SK-N-SH treated with all-trans-retinoic acid at 6 μM for 48 hours (cell line): ENCODE measurements at regions not wholly inside any gene's neighbourhood (a gene's known extent, or its start where the extent isn't known, plus 50 kb on each side); places are given as distances from the start of the nearest gene placed in this dataset.
"Not testable (repeated sequence)": the region's sequence is repeated elsewhere in the genome, so short reads cannot be mapped to it uniquely, and the experiment has no call there.

Source experiments
- ATAC-seq: fragments of 200-7000 bp; cut with Tn5 transposase; 3 replicates; pipeline ENCODE4 v1.9.1; 2020; ENCODE audit warnings: mild to moderate bottlenecking, moderate library complexity
- BACH2 ChIP-seq: fragments of 250-450 bp; sonication (Bioruptor Pico); IDR thresholded peaks from 2 replicates; pipeline ENCODE4 v1.9.0; 2021; ENCODE audit warnings: mild to moderate bottlenecking, borderline replicate concordance
- CREB5 ChIP-seq: fragments of 250-450 bp; sonication (Bioruptor Pico); IDR thresholded peaks from 2 replicates; pipeline ENCODE4 v1.5.1; 2020; ENCODE audit warnings: low read depth, mild to moderate bottlenecking, moderate library complexity
- CSDC2 ChIP-seq: fragments of 250-450 bp; sonication (Bioruptor Pico); IDR thresholded peaks from 2 replicates; pipeline ENCODE4 v1.5.0; 2020; ENCODE audit warnings: mild to moderate bottlenecking, moderate library complexity
- ESRRG ChIP-seq: fragments of 250-450 bp; sonication (Bioruptor Pico); IDR thresholded peaks from 2 replicates; pipeline ENCODE4 v1.6.1; 2021; ENCODE audit warnings: mild to moderate bottlenecking
- GLIS3 ChIP-seq: fragments of 250-450 bp; sonication (Bioruptor Pico); IDR thresholded peaks from 2 replicates; pipeline ENCODE4 v1.5.0; 2020; ENCODE audit warnings: mild to moderate bottlenecking, moderate library complexity
- ISL1 ChIP-seq: fragments of 250-450 bp; sonication (Bioruptor Pico); IDR thresholded peaks from 2 replicates; pipeline ENCODE4 v2.1.2; 2022; ENCODE audit warnings: mild to moderate bottlenecking, moderate library complexity
- OSR1 ChIP-seq: fragments of 250-450 bp; sonication (Bioruptor Pico); IDR thresholded peaks from 2 replicates; pipeline ENCODE4 v1.8.0; 2022; ENCODE audit warnings: moderate library complexity, mild to moderate bottlenecking, inconsistent platforms
- PATZ1 ChIP-seq: fragments of 250-450 bp; sonication (Bioruptor Pico); IDR thresholded peaks from 2 replicates; pipeline ENCODE4 v1.8.0; 2020; ENCODE audit warnings: mild to moderate bottlenecking, moderate library complexity, borderline replicate concordance
- PPARA ChIP-seq: fragments of 250-450 bp; sonication (Bioruptor Pico); IDR thresholded peaks from 2 replicates; pipeline ENCODE4 v1.5.0; 2020; ENCODE audit warnings: mild to moderate bottlenecking, borderline replicate concordance
- RARB ChIP-seq: fragments of 250-450 bp; sonication (Bioruptor Pico); IDR thresholded peaks from 2 replicates; pipeline ENCODE4 v1.8.0; 2021; ENCODE audit warnings: mild to moderate bottlenecking, moderate library complexity
- TCF4 ChIP-seq: fragments of 250-450 bp; sonication (Bioruptor Pico); IDR thresholded peaks from 2 replicates; pipeline ENCODE4 v1.8.0; 2021; ENCODE audit warnings: mild to moderate bottlenecking, moderate library complexity, borderline replicate concordance
- TOX ChIP-seq: fragments of 250-450 bp; sonication (Bioruptor Pico); IDR thresholded peaks from 2 replicates; pipeline ENCODE4 v1.8.0; 2021; ENCODE audit warnings: mild to moderate bottlenecking, moderate library complexity, borderline replicate concordance
- ZC3H10 ChIP-seq: fragments of 250-450 bp; sonication (Bioruptor Pico); IDR thresholded peaks from 2 replicates; pipeline ENCODE4 v1.5.1; 2021; ENCODE audit warnings: mild to moderate bottlenecking, moderate library complexity
- ZFP3 ChIP-seq: fragments of 250-450 bp; sonication (Bioruptor Pico); IDR thresholded peaks from 2 replicates; pipeline ENCODE4 v1.5.0; 2020; ENCODE audit warnings: mild to moderate bottlenecking, moderate library complexity
- ZFP30 ChIP-seq: fragments of 450-650 bp; formaldehyde crosslinking; IDR thresholded peaks from 2 replicates; pipeline ENCODE4 v1.5.0; 2022; ENCODE audit warnings: mild to moderate bottlenecking, moderate library complexity
- ZNF565 ChIP-seq: fragments of 450-650 bp; formaldehyde crosslinking; conservative IDR thresholded peaks from 2 replicates; pipeline ENCODE4 v1.5.0; 2020; ENCODE audit warnings: low read depth, mild to moderate bottlenecking, moderate library complexity
- ZNF70 ChIP-seq: fragments of 450-650 bp; formaldehyde crosslinking; IDR thresholded peaks from 2 replicates; pipeline ENCODE4 v1.5.0; 2020; ENCODE audit warnings: mild to moderate bottlenecking, moderate library complexity
- ZNF8 ChIP-seq: fragments of 450-650 bp; formaldehyde crosslinking; IDR thresholded peaks from 2 replicates; pipeline ENCODE4 v1.5.0; 2020; ENCODE audit warnings: mild to moderate bottlenecking, moderate library complexity
- TF ChIP-seq, protein P1 (sequence below): fragments of 250-450 bp; sonication (Bioruptor Pico); IDR thresholded peaks from 2 replicates; pipeline ENCODE4 v1.8.0; 2021; ENCODE audit warnings: low read depth, mild to moderate bottlenecking, moderate library complexity, borderline replicate concordance

DNA sequence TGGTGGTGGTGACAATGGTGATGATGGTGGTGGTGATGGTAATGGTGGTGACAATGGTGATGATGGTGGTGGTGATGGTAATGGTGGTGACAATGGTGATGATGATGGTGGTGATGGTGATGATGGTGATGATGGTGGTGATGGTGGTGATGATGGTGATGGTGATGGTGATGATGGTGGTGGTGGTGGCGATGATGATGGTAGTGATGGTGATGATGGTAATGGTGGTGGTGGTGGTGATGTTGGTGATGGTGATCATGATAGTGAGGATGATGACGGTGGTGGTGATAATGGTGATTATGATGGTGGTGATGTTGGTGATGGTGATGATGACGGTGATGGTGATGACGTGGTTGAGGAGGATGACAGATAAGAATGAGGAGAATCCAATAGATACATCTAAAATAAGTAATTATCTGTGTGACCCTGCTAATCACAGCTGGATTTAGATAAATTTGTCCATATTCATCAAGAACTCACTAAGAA is 170.7 kb upstream of the SFSWAP start (continued):
- TF ChIP-seq PATZ1 (CRISPR knock-in tag): no peak

DNA sequence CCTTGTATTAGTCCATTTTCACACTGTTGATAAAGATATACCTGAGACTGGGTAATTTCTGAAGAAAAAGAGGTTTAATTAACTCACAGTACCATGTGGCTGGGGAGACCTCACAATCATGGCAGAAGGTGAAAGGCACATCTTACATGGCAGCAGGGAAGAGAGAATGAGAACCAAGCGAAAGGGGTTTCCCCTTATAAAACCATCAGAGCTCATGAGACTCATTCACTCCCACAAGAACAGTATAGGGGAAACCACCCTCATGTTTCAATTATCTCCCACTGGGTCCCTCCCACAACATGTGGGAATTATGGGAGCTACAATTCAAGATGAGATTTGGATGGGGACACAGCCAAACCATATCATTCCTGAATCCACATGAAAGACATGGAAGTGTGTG is 169.4 kb upstream of the SFSWAP start:
- ATAC-seq: not testable (repeated sequence)

DNA sequence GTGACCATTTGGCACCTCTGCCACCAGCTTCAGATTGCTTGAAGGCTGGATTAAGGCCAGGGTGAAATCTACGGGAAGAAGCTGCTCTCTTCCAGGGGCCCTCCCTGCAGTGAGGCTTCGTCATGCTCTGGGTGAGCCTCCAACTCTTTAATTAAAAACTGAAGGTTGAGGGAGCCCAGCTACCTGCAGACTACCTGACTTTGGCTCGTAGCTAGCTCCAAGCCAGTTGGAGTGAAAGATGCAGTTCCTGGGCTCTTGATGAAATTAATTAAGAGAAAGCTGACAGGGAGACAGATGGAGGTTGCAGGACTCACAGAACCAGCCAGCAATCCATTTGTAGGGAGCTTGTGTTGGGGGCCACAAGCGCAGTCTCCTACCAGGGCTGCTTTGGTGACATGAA is 168.5 kb upstream of the SFSWAP start:
- ATAC-seq: no peak
- TF ChIP-seq ZC3H10 (CRISPR knock-in tag): no peak
- no peak for TF ChIP-seq PATZ1 (CRISPR knock-in tag)
- no peak for TF ChIP-seq RARB (CRISPR knock-in tag)
- no peak for TF ChIP-seq CREB5
- TF ChIP-seq PPARA (CRISPR knock-in tag): no peak
- TF ChIP-seq, all 23 proteins: peak for 0

DNA sequence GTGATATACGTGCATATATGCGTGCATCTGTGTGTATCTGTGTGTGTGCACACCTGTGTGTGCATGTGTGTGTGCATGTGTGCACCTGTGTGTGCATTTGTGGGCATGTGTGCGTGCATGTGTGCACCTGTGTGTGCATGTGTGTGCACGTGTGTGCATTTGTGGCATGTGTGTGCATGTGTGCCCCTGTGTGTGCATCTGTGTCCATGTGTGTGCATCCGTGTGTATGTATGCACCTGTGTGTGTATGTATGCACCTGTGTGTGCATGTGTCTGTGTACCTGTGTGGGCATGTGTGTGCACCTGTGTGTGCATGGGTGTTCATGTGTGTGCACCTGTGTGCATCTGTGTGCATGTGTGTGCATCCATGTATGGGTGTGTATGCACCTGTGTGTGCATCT is 167.8 kb upstream of the SFSWAP start:
- TF ChIP-seq BACH2 (CRISPR knock-in tag) (no peak), PPARA (CRISPR knock-in tag) (no peak), OSR1 (no peak), TOX (no peak), GLIS3 (CRISPR knock-in tag) (no peak), RARB (CRISPR knock-in tag) (no peak), CSDC2 (CRISPR knock-in tag) (no peak), PATZ1 (CRISPR knock-in tag) (no peak), CREB5 (no peak), ESRRG (CRISPR knock-in tag) (no peak), ZFP3 (CRISPR knock-in tag) (no peak), ZFP30 (no peak), ZNF565 (no peak)
- TF ChIP-seq, protein P1, sequence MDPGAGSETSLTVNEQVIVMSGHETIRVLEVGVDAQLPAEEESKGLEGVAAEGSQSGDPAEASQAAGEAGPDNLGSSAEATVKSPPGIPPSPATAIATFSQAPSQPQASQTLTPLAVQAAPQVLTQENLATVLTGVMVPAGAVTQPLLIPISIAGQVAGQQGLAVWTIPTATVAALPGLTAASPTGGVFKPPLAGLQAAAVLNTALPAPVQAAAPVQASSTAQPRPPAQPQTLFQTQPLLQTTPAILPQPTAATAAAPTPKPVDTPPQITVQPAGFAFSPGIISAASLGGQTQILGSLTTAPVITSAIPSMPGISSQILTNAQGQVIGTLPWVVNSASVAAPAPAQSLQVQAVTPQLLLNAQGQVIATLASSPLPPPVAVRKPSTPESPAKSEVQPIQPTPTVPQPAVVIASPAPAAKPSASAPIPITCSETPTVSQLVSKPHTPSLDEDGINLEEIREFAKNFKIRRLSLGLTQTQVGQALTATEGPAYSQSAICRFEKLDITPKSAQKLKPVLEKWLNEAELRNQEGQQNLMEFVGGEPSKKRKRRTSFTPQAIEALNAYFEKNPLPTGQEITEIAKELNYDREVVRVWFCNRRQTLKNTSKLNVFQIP: no peak
- ATAC-seq: no peak

DNA sequence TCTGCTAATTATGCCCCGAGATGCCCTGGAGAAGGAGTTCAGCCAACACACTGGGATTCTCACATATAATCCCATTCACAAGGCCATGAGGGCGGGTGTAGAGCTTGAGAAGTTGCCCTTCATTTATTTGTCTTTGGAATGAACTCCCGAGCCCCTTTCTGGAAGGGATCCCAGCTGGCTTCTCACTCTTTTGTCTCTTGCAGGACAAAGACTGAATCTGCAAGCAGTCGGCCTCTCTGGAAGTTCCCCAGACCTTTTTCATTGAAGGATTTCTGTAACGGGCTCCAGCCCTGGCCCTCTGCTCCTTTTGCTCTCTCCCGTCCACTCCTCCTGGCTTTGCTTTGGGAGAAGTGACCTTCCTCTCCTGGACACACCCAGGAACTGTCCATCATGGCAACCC is 163.3 kb upstream of the SFSWAP start:
- no peak for ATAC-seq
- TF ChIP-seq TCF4 (CRISPR knock-in tag) (no peak), TOX (no peak), PPARA (CRISPR knock-in tag) (no peak), ISL1 (CRISPR knock-in tag) (no peak), ZFP30 (no peak), ZNF8 (CRISPR knock-in tag) (no peak), ZNF70 (CRISPR knock-in tag) (no peak), GLIS3 (CRISPR knock-in tag) (no peak), ZFP3 (CRISPR knock-in tag) (no peak), PATZ1 (CRISPR knock-in tag) (no peak), OSR1 (no peak)
- TF ChIP-seq, protein P1: no peak
